ENCODE measurements at regions not wholly inside any gene's neighbourhood (a gene's known extent, or its start where the extent isn't known, plus 50 kb on each side); places are given as distances from the start of the nearest gene placed in this dataset.

GRCh38 chr1:56063461-56063860 is 515.9 kb downstream of the PLPP3 start:
- no peak overlapping the region for H3K4me3 ChIP-seq (ENCODE audit: low read depth in 1 of 2, low read length in 2 of 2)
- H3K36me3 ChIP-seq (ENCODE audit: control insufficient read depth in 1 of 2, insufficient read depth in 2 of 2, low read length in 2 of 2), result no peaks in the 10 kb centered on the region
- H3K27me3 ChIP-seq (ENCODE audit: control insufficient read depth in 1 of 2, insufficient read depth in 2 of 2, low read length in 2 of 2), result no peaks in the 10 kb centered on the region
- no peak overlapping the region for H3K9ac ChIP-seq (ENCODE audit: low read depth in 1 of 2, low read length in 2 of 2)
- no peak overlapping the region for H3K27ac ChIP-seq (ENCODE audit: low read depth, low read length)
- no peaks in the 10 kb centered on the region for H3K9me3 ChIP-seq (ENCODE audit: control insufficient read depth in 1 of 2, low read length in 2 of 2)
- no peaks in the 10 kb centered on the region for H3K4me1 ChIP-seq (ENCODE audit: control insufficient read depth in 1 of 2, insufficient read depth in 2 of 2, low read length in 2 of 2)

GRCh38 chr1:56062625-56063024 is 516.7 kb downstream of the PLPP3 start:
- Histone ChIP-seq H3K4me1 (ENCODE audit: control insufficient read depth in 1 of 2, insufficient read depth in 2 of 2, low read length in 2 of 2) (no peaks in the 10 kb centered on the region), H3K27ac (ENCODE audit: low read depth, low read length) (no peak overlapping the region), H3K9me3 (ENCODE audit: control insufficient read depth in 1 of 2, low read length in 2 of 2) (no peaks in the 10 kb centered on the region), H3K4me3 (ENCODE audit: low read depth in 1 of 2, low read length in 2 of 2) (no peak overlapping the region), H3K36me3 (ENCODE audit: control insufficient read depth in 1 of 2, insufficient read depth in 2 of 2, low read length in 2 of 2) (no peaks in the 10 kb centered on the region), H3K9ac (ENCODE audit: low read depth in 1 of 2, low read length in 2 of 2) (no peak overlapping the region), H3K27me3 (ENCODE audit: control insufficient read depth in 1 of 2, insufficient read depth in 2 of 2, low read length in 2 of 2) (no peaks in the 10 kb centered on the region)

- no peak overlapping the region for H3K4me3 ChIP-seq (ENCODE audit: low read depth in 1 of 2, low read length in 2 of 2)
- no peak overlapping the region for H3K27ac ChIP-seq (ENCODE audit: low read depth, low read length)
- H3K4me1 ChIP-seq (ENCODE audit: control insufficient read depth in 1 of 2, insufficient read depth in 2 of 2, low read length in 2 of 2), result no peaks in the 10 kb centered on the region
- no peaks in the 10 kb centered on the region for H3K9me3 ChIP-seq (ENCODE audit: control insufficient read depth in 1 of 2, low read length in 2 of 2)
- no peaks in the 10 kb centered on the region for H3K36me3 ChIP-seq (ENCODE audit: control insufficient read depth in 1 of 2, insufficient read depth in 2 of 2, low read length in 2 of 2)
- H3K27me3 ChIP-seq (ENCODE audit: control insufficient read depth in 1 of 2, insufficient read depth in 2 of 2, low read length in 2 of 2), result no peaks in the 10 kb centered on the region
- H3K9ac ChIP-seq (ENCODE audit: low read depth in 1 of 2, low read length in 2 of 2), result no peak overlapping the region
Observed at GRCh38 chr1:56061824-56062223, 517.5 kb downstream of the PLPP3 start.

- Histone ChIP-seq H3K36me3 (ENCODE audit: control insufficient read depth in 1 of 2, insufficient read depth in 2 of 2, low read length in 2 of 2) (no peaks in the 10 kb centered on the region), H3K4me3 (ENCODE audit: low read depth in 1 of 2, low read length in 2 of 2) (no peak overlapping the region), H3K27me3 (ENCODE audit: control insufficient read depth in 1 of 2, insufficient read depth in 2 of 2, low read length in 2 of 2) (no peaks in the 10 kb centered on the region), H3K27ac (ENCODE audit: low read depth, low read length) (no peak overlapping the region), H3K9ac (ENCODE audit: low read depth in 1 of 2, low read length in 2 of 2) (no peak overlapping the region), H3K9me3 (ENCODE audit: control insufficient read depth in 1 of 2, low read length in 2 of 2) (no peaks in the 10 kb centered on the region), H3K4me1 (ENCODE audit: control insufficient read depth in 1 of 2, insufficient read depth in 2 of 2, low read length in 2 of 2) (no peaks in the 10 kb centered on the region)
Observed at GRCh38 chr1:56060906-56061305, 518.5 kb downstream of the PLPP3 start.

GRCh38 chr1:56057466-56058405 is 521.6 kb downstream of the PLPP3 start:
- no peak overlapping the region for H3K27ac ChIP-seq (ENCODE audit: low read depth, low read length)

GRCh38 chr1:56056438-56057287 is 522.7 kb downstream of the PLPP3 start:
- Histone ChIP-seq H3K4me3 (ENCODE audit: low read depth in 1 of 2, low read length in 2 of 2) (no peak overlapping the region), H3K27ac (ENCODE audit: low read depth, low read length) (no peak overlapping the region), H3K9me3 (ENCODE audit: control insufficient read depth in 1 of 2, low read length in 2 of 2) (no peaks in the 10 kb centered on the region), H3K4me1 (ENCODE audit: control insufficient read depth in 1 of 2, insufficient read depth in 2 of 2, low read length in 2 of 2) (no peaks in the 10 kb centered on the region), H3K27me3 (ENCODE audit: control insufficient read depth in 1 of 2, insufficient read depth in 2 of 2, low read length in 2 of 2) (no peaks in the 10 kb centered on the region), H3K9ac (ENCODE audit: low read depth in 1 of 2, low read length in 2 of 2) (no peak overlapping the region), H3K36me3 (ENCODE audit: control insufficient read depth in 1 of 2, insufficient read depth in 2 of 2, low read length in 2 of 2) (no peaks in the 10 kb centered on the region)

More at GRCh38 chr1:56057466-56058405, 521.6 kb downstream of the PLPP3 start:
- no peaks in the 10 kb centered on the region for H3K4me1 ChIP-seq (ENCODE audit: control insufficient read depth in 1 of 2, insufficient read depth in 2 of 2, low read length in 2 of 2)
- no peak overlapping the region for H3K9ac ChIP-seq (ENCODE audit: low read depth in 1 of 2, low read length in 2 of 2)
- no peak overlapping the region for H3K4me3 ChIP-seq (ENCODE audit: low read depth in 1 of 2, low read length in 2 of 2)
- H3K27me3 ChIP-seq (ENCODE audit: control insufficient read depth in 1 of 2, insufficient read depth in 2 of 2, low read length in 2 of 2), result no peaks in the 10 kb centered on the region
- H3K9me3 ChIP-seq (ENCODE audit: control insufficient read depth in 1 of 2, low read length in 2 of 2), result no peaks in the 10 kb centered on the region
- no peaks in the 10 kb centered on the region for H3K36me3 ChIP-seq (ENCODE audit: control insufficient read depth in 1 of 2, insufficient read depth in 2 of 2, low read length in 2 of 2)

- no peaks in the 10 kb centered on the region for H3K9me3 ChIP-seq (ENCODE audit: control insufficient read depth in 1 of 2, low read length in 2 of 2)
- H3K4me1 ChIP-seq (ENCODE audit: control insufficient read depth in 1 of 2, insufficient read depth in 2 of 2, low read length in 2 of 2), result no peaks in the 10 kb centered on the region
- no peaks in the 10 kb centered on the region for H3K27me3 ChIP-seq (ENCODE audit: control insufficient read depth in 1 of 2, insufficient read depth in 2 of 2, low read length in 2 of 2)
- no peak overlapping the region for H3K9ac ChIP-seq (ENCODE audit: low read depth in 1 of 2, low read length in 2 of 2)
- H3K4me3 ChIP-seq (ENCODE audit: low read depth in 1 of 2, low read length in 2 of 2), result no peak overlapping the region
- no peaks in the 10 kb centered on the region for H3K36me3 ChIP-seq (ENCODE audit: control insufficient read depth in 1 of 2, insufficient read depth in 2 of 2, low read length in 2 of 2)
- no peak overlapping the region for H3K27ac ChIP-seq (ENCODE audit: low read depth, low read length)
Observed at GRCh38 chr1:56054959-56055358, 524.4 kb downstream of the PLPP3 start.

GRCh38 chr1:56052041-56052440 is 527.3 kb downstream of the PLPP3 start:
- H3K36me3 ChIP-seq (ENCODE audit: control insufficient read depth in 1 of 2, insufficient read depth in 2 of 2, low read length in 2 of 2), result no peaks in the 10 kb centered on the region
- no peak overlapping the region for H3K9ac ChIP-seq (ENCODE audit: low read depth in 1 of 2, low read length in 2 of 2)
- no peak overlapping the region for H3K4me3 ChIP-seq (ENCODE audit: low read depth in 1 of 2, low read length in 2 of 2)
- no peaks in the 10 kb centered on the region for H3K4me1 ChIP-seq (ENCODE audit: control insufficient read depth in 1 of 2, insufficient read depth in 2 of 2, low read length in 2 of 2)
- no peaks in the 10 kb centered on the region for H3K9me3 ChIP-seq (ENCODE audit: control insufficient read depth in 1 of 2, low read length in 2 of 2)
- H3K27me3 ChIP-seq (ENCODE audit: control insufficient read depth in 1 of 2, insufficient read depth in 2 of 2, low read length in 2 of 2), result no peaks in the 10 kb centered on the region
- H3K27ac ChIP-seq (ENCODE audit: low read depth, low read length), result no peak overlapping the region

GRCh38 chr1:56050911-56051310 is 528.5 kb downstream of the PLPP3 start:
- H3K4me3 ChIP-seq (ENCODE audit: low read depth in 1 of 2, low read length in 2 of 2), result no peak overlapping the region
- H3K9me3 ChIP-seq (ENCODE audit: control insufficient read depth in 1 of 2, low read length in 2 of 2), result no peaks in the 10 kb centered on the region
- no peaks in the 10 kb centered on the region for H3K4me1 ChIP-seq (ENCODE audit: control insufficient read depth in 1 of 2, insufficient read depth in 2 of 2, low read length in 2 of 2)
- no peaks in the 10 kb centered on the region for H3K36me3 ChIP-seq (ENCODE audit: control insufficient read depth in 1 of 2, insufficient read depth in 2 of 2, low read length in 2 of 2)
- no peaks in the 10 kb centered on the region for H3K27me3 ChIP-seq (ENCODE audit: control insufficient read depth in 1 of 2, insufficient read depth in 2 of 2, low read length in 2 of 2)
- no peak overlapping the region for H3K9ac ChIP-seq (ENCODE audit: low read depth in 1 of 2, low read length in 2 of 2)
- H3K27ac ChIP-seq (ENCODE audit: low read depth, low read length), result no peak overlapping the region

GRCh38 chr1:56045477-56045876 is 533.9 kb downstream of the PLPP3 start:
- Histone ChIP-seq H3K4me1 (ENCODE audit: control insufficient read depth in 1 of 2, insufficient read depth in 2 of 2, low read length in 2 of 2) (no peaks in the 10 kb centered on the region), H3K36me3 (ENCODE audit: control insufficient read depth in 1 of 2, insufficient read depth in 2 of 2, low read length in 2 of 2) (no peaks in the 10 kb centered on the region), H3K9me3 (ENCODE audit: control insufficient read depth in 1 of 2, low read length in 2 of 2) (no peaks in the 10 kb centered on the region), H3K4me3 (ENCODE audit: low read depth in 1 of 2, low read length in 2 of 2) (no peak overlapping the region), H3K9ac (ENCODE audit: low read depth in 1 of 2, low read length in 2 of 2) (no peak overlapping the region), H3K27ac (ENCODE audit: low read depth, low read length) (no peak overlapping the region), H3K27me3 (ENCODE audit: control insufficient read depth in 1 of 2, insufficient read depth in 2 of 2, low read length in 2 of 2) (no peaks in the 10 kb centered on the region)
